Brain microvascular endothelial cell (primary cell): ENCODE measurements at regions not wholly inside any gene's neighbourhood (a gene's known extent, or its start where the extent isn't known, plus 50 kb on each side); places are given as distances from the start of the nearest gene placed in this dataset.
"Not testable (repeated sequence)": the region's sequence is repeated elsewhere in the genome, so short reads cannot be mapped to it uniquely, and the experiment has no call there.

Source experiments
- DNase-seq: peaks from one replicate; pipeline ENCODE4 v3.0.0-alpha.2; 2020
- H3K27ac ChIP-seq: fragments of 250-450 bp; sonication (Bioruptor Pico); 2 replicates; pipeline ENCODE4 v1.5.1; 2020; ENCODE audit warnings: mild to moderate bottlenecking, moderate library complexity
- H3K27me3 ChIP-seq: fragments of 250-450 bp; sonication (Bioruptor Pico); replicated peaks from 2 replicates; pipeline ENCODE4 v1.5.1; 2020; ENCODE audit warnings: mild to moderate bottlenecking
- H3K36me3 ChIP-seq: fragments of 250-450 bp; sonication (Bioruptor Pico); replicated peaks from 2 replicates; pipeline ENCODE4 v1.5.1; 2020; ENCODE audit warnings: mild to moderate bottlenecking
- H3K4me3 ChIP-seq: 2 replicates; pipeline ENCODE4 v1.5.1; 2011; ENCODE audit warnings: low read depth, mild to moderate bottlenecking, control low read depth, low read length, moderate library complexity
- CTCF ChIP-seq: IDR thresholded peaks from 2 replicates; pipeline ENCODE4 v1.5.1; 2011; ENCODE audit warnings: low read depth, mild to moderate bottlenecking, moderate library complexity, low read length, control low read depth, inconsistent platforms; ENCODE audit errors: missing control alignments
- in situ Hi-C: cut with HindIII; loops from 2 replicates; pipeline ENCODE4 v1.10.0; 2017; ENCODE audit warnings: low sequenced_read_pairs, low pct_ligation_motif_present

GRCh38 chr7:114173170-114173890, 241.3 kb upstream of the FOXP2 start:
- H3K36me3 ChIP-seq, result no peaks in the 10 kb centered on the region
- no peak overlapping the region for H3K4me3 ChIP-seq
- no peak for DNase-seq
- no peak for TF ChIP-seq CTCF
- H3K27ac ChIP-seq, result no peak overlapping the region
- no peaks in the 10 kb centered on the region for H3K27me3 ChIP-seq
- in situ Hi-C loops, result no loop called here

DNA sequence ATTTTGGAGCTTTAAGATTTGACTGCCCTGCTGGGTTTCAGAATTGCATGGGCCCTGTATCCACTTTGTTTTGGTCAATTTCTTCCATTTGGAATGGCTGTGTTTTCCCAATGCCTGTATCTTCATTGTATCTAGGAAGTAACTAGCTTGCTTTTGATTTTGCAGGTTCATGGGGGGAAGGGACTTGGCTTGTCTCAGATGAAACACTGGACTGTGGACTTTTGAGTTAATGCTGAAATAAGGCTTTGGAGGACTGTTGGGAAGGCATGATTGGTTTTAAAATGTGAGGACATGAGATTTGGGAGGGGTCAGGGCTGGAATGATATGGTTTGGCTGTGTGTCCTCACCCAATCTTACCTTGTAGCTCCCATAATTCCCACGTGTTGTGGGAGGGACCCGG, 245.2 kb upstream of the FOXP2 start:
- H3K27ac ChIP-seq, DNase-seq, H3K36me3 ChIP-seq, in situ Hi-C loops, H3K27me3 ChIP-seq, H3K4me3 ChIP-seq: not testable (repeated sequence)

DNA sequence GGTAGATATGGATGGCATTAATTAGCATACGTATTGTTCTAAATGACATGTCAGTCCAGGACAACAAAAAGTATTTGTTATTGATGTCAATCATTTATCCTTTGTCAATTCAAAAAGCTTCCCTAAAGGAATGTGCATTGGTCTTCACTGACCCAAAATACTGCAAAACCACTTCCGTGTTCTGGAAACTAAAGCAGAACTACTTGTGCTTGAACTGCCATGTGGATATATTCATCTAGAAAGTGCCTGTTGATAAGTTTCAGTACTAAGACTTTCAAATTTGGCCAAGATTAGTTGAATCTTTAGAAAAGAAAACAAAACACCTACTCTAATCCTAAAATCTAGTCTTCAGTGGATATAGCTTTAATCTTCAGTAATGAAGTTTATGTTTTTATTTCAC, 242.1 kb upstream of the PPP1R3A start:
- Histone ChIP-seq H3K4me3 (no peak overlapping the region), H3K27me3 (no peaks in the 10 kb centered on the region), H3K27ac (no peak overlapping the region), H3K36me3 (no peaks in the 10 kb centered on the region)
- TF ChIP-seq CTCF, result no peak
- in situ Hi-C loops, result no loop called here
- no peak for DNase-seq

GRCh38 chr7:114158854-114159253, 240.0 kb upstream of the PPP1R3A start:
- in situ Hi-C loops, result no loop called here
- H3K4me3 ChIP-seq, result no peak overlapping the region
- DNase-seq, result no peak
- H3K27ac ChIP-seq, result no peak overlapping the region
- H3K27me3 ChIP-seq, result no peaks in the 10 kb centered on the region
- no peak for TF ChIP-seq CTCF
- H3K36me3 ChIP-seq, result no peaks in the 10 kb centered on the region

GRCh38 chr7:114158275-114158674, 239.5 kb upstream of the PPP1R3A start:
- H3K4me3 ChIP-seq, result no peak overlapping the region
- no peaks in the 10 kb centered on the region for H3K27me3 ChIP-seq
- DNase-seq, result no peak
- TF ChIP-seq CTCF, result no peak
- in situ Hi-C loops, result no loop called here
- no peak overlapping the region for H3K27ac ChIP-seq
- no peaks in the 10 kb centered on the region for H3K36me3 ChIP-seq

GRCh38 chr7:114156178-114156577, 237.4 kb upstream of the PPP1R3A start:
- no peak for DNase-seq
- no peak for TF ChIP-seq CTCF
- in situ Hi-C loops, result no loop called here
- Histone ChIP-seq H3K4me3 (no peak overlapping the region), H3K27me3 (no peaks in the 10 kb centered on the region), H3K36me3 (no peaks in the 10 kb centered on the region), H3K27ac (no peak overlapping the region)
